Fibroblast of skin of left quadriceps (primary cell): ENCODE measurements at regions not wholly inside any gene's neighbourhood (a gene's known extent, or its start where the extent isn't known, plus 50 kb on each side); places are given as distances from the start of the nearest gene placed in this dataset.

Experiments
- DNase-seq, 2 experiments: peaks; one replicate each; pipeline ENCODE4 v3.0.0-alpha.2; 2013; ENCODE audit warnings: low read depth in 2 of 2

GRCh38 chr2:155689791-155690190, 642.7 kb downstream of the NR4A2 start:
- no peak for DNase-seq

GRCh38 chr2:155687181-155687580, 645.3 kb downstream of the NR4A2 start:
- no peak for DNase-seq

DNA sequence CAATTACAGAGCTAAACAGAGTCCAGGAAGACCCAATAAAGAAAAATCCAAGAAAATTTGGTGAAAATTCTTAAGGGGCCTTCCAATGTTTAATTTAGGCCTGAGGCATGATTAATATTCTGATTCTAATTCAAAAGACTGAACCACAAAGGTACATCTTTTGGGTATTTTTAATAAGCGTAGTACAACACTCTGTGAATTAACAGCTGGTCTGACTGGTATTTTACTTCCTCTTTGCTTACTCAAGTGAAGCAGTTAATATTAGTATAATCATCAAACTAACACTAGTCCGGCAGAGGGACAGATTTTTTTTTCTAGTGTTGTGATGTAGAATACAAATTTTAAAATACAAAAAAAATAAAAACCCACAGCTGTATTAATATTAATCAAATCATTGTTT, 652.9 kb downstream of the NR4A2 start:
- DNase-seq = no peak

DNA sequence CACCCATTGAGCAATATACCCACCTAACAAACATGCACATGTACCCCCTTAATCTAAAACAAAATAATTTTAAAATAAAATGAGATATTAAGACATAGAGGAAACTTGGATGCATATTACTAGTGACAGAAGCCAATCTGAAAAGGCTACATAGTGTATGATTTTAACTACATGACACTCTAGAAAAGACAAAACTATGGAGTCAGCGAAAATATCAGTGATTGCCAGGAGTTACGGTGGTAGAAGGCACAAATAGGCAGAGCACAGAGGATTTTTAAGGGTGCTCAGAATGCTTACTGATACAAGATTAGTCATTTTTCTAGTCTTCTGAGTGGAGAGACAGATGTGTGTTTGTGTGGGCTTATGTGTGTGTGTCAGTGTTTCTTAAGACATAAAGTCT, 656.6 kb downstream of the NR4A2 start:
- no peak for DNase-seq

DNA sequence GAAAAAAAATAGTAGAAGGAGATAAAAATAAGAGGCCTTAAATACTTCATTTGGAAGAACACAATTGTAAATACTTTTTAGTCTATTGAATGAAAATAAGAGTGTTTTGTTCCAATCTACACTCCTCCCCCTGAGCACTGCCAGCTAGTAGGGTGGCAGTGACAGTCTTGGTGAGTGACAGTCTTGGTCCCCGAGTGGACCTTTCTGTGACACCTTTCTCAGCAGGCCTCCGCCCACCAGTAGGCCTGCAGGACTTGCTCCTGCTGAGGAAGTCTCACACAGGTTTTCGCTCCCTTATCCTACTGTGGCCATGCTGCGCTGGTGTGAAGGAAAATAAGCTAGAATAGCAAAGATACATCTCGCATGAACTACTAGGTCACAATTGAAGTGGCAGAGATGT, 666.8 kb downstream of the NR4A2 start:
- DNase-seq = no peak

DNA sequence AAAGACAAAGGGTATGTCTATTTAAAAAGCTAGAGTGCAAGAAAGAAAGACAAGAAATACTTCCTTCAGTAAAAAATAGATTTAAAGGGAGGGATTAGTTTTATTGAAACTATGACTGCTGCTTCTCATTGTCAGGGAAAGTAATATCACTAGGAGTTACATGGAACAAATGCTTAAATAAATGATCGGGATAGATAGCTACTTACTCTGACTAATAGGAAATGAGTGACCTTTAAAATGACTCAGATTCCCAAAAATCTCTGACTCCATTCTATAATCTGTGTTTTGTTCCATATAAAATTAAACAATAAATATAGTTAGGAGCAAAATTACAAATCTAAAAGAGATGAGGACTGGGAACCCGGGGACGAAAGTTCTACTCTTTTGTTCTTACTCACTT, 669.3 kb downstream of the NR4A2 start:
- no peak for DNase-seq

DNA sequence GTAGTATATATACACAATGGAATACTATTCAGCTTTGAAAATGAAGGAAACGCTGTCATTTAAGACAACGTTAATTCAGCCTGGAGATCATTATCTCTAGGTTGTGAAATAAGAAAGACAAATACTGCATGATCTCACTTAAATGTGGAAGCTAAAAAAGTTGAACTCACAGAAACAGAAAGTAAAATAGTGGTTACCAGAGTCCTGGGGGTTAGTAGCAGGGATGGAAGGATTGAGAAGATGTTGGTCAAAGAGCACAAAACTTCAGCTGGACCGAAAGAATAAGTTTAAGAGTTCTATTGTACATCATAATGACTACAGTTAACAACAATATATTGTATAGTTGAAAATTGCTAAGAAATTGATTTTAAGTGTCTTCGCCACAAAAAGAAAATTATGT, 670.3 kb downstream of the NR4A2 start:
- no peak for DNase-seq

DNA sequence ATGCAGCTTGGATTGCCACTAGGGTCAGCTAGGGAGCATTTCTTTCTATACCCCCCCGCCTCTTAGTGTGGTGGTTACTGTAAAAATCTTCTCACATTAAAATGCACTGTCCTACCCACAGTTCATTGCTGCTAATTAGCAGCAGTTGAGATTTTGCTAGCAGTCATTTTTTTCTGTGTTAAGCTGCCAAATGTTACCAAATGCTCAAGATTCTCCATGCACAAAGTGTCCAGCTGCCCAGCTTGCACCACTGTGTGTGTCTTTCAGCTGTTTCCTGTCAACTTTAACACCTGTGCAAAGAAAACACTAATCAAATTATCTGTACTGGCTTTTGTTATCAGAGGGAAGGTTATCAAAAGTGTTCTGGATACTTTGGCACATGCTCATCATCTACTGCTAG, 679.3 kb downstream of the NR4A2 start:
- no peak for DNase-seq

DNA sequence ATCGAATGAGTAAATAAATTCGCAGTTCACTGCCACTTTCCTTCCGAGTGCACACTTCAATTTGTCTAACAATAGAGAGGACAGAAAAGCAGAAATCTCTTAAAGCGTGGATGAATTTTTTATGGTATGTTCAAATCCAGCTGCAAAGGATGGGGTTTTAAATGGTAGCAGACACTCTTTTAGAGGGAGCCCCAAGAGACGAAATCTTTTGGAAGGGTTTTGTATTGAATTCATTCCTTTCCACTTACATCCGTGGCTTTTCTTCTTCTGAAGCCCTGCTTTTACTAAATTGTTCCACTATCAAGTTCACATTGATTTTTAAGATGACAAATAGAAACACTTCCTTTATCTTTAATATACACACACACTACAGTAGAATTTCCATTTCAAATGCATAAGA, 680.7 kb downstream of the NR4A2 start:
- no peak for DNase-seq

GRCh38 chr2:155645791-155646190, 686.7 kb downstream of the NR4A2 start:
- DNase-seq = no peak

DNA sequence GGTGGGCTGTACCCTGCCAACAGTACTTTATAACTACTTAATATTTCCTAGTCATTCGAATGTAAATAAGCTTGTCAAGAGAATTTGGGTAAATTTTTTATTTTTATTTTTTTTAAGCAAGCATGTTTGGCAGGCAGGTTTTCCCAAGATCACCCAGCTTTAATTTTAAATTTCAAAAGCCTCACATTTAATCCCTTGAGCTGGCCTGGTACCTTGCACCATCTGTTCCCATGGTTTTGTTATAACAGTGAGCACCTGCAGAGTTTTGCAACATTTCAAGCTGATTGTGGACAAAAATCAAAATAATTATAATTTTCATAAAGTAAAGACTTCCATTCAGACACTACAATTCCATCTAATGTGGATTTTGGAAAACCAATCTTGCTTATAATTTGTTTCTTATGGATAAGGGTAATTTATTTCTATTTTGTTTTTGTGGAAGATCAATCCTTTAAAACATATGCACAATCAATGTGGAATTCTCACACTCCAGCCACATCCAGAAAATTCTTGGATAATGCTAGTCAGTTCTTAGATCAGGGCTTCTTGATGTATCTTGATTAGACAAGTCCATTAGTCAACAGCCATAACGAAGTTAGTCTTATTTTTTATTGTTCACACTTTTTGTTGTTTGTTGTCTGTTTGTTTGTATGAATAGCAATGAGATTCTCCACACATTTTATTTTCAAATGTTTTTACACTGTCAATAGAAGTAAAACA, 689.3 kb downstream of the NR4A2 start:
- DNase-seq = no peak

DNA sequence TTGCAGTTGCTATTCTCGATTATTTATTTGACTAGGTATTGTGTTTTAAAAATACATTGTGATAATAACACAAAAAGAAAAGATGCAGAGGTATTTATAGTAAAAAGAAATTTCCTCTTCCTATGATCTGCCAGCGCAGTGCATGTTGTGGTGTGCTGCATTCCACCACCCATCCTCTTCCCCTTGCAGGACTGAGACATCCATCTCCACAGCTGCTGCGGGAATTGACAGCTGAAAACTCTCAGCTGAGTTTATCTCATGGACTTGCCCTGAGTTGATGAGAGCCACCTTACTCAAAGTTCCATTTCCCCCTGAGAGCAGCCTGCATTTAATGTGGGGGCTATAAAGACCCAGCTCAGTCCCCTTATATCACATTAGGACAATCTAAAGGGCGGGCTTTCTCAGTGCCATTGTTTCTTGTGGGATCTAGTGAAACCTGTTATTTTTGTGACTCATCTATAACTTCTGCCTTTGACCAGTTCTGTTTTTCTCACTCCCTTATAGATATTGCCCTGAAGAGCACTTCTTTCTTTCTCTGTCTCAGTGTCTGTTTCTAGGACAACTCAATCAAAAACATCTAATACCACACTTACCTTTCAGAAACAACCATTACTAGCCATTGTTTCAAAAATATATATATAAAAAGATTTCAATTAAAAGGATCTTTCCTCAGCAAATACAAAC, 698.5 kb downstream of the NR4A2 start:
- no peak for DNase-seq

GRCh38 chr2:155633060-155633839, 699.3 kb downstream of the NR4A2 start:
- no peak for DNase-seq

GRCh38 chr2:155630760-155631159, 701.8 kb downstream of the NR4A2 start:
- DNase-seq = no peak

DNA sequence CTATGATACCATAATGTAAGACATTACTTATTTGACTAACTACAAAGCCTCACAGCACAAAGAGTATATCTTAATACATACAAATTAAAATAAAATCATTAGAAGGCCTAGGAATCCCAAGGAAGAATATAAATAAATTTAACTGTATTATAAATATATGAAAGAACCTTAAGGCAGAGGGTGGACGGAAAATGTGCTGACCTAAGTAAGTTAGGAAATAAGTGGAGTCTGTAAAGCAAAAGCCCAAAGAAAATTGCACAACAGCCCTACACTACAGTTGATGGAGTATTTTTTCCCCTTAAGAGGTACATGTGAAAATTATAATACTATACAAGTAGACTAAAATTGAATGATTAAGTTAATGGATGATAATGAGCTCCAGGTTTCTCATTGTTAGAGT, 710.1 kb downstream of the NR4A2 start:
- DNase-seq = no peak

DNA sequence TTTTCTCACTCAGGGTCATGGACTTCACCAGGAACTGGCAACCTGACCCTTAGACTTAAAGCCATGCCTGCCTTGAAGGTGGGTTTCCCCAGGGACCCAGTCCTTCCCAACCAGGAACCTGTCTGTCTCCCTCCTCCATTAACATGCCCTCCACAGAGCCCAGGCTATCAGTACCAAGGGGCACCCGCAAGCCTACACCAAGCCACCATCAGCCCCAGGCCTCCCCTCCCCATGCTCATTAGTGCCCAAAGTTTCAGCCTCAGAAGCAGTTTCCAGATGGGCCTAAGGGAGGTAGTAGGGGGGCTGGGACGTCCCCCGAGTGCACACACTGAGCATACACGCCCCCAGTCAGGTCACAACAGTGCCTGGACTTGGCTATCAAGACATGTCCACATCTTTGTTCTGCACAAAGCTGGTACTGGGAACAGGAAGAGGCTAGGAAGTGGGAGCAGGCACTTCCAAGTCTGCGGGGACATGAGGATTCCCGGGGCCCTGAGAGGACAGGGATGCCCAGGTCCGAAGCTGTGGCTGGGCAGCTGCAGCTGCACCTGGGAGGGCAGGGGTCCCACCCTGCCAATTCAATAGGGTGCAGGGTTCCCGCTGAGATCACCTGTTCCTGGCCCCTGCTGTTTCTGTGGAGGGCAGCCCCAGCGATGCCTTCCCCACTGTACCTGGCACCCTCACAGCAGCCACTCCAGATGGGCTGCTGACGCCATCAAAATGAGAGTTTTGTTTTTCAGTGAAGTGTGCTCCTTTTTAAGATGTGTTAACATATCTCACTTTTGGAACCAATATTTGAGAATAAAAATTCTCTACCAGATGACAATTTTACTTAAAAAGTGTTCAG, 731.4 kb downstream of the NR4A2 start:
- DNase-seq = no peak

DNA sequence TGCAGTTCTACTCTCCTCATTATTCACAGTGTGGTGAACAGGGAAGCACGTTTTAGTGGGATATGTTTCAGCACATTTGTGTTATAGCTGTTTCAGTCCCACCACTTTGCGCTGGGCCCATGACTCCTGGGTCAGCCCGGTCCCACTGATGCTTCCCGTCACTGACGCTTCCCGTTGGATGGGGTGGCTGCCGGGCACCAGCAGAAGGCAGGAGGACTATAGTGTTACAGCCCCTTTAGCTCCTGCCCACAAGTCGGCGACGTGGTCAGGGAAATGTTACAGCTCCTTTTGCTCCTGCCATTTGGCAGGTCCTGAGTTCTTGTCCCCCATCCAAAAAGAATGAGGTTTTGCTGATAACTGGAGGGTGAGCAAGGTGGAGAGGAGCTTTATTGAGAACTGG, 732.2 kb downstream of the NR4A2 start:
- DNase-seq = no peak

- DNase-seq = no peak
Observed at GRCh38 chr2:155599834-155600233, 732.7 kb downstream of the NR4A2 start.

DNA sequence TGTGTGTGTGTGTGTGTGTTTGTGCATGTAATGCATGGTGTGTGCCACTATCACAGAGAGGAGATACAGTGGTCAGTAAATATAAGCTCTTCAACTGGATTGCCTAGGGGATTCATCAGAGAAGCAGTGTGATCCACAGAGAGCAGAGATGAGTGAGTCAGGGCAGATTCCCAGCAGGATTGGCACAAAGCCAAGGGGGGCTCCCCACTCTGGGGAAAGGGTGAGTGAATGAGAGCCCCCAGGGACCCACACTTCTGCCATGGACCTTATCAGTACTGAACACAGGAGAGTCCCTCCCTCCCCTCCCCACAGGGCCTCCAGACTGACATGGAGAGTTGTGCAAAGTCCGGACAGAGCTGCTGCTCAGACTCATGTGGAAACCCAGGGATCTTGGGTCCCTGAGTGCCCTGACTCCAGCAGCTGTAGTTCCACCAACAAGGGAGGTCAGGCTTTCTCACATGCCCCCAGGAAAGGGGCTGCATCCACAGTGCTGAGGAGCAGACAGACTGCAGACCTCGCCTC, 748.8 kb downstream of the NR4A2 start:
- no peak for DNase-seq

GRCh38 chr2:155574941-155575340, 757.6 kb downstream of the NR4A2 start:
- DNase-seq = no peak

- DNase-seq = no peak
Observed at GRCh38 chr2:155547571-155547970, 785.0 kb downstream of the NR4A2 start.
